HG03175 (cell line): ENCODE measurements at regions not wholly inside any gene's neighbourhood (a gene's known extent, or its start where the extent isn't known, plus 50 kb on each side); places are given as distances from the start of the nearest gene placed in this dataset.
"Not testable (repeated sequence)": the region's sequence is repeated elsewhere in the genome, so short reads cannot be mapped to it uniquely, and the experiment has no call there.

Experiments
- ATAC-seq: cut with Tn5 transposase; IDR thresholded peaks from one replicate; pipeline ENCODE4 v1.9.1; 2021; ENCODE audit warnings: mild to moderate bottlenecking, moderate library complexity; ENCODE audit not compliant: unreplicated experiment

DNA sequence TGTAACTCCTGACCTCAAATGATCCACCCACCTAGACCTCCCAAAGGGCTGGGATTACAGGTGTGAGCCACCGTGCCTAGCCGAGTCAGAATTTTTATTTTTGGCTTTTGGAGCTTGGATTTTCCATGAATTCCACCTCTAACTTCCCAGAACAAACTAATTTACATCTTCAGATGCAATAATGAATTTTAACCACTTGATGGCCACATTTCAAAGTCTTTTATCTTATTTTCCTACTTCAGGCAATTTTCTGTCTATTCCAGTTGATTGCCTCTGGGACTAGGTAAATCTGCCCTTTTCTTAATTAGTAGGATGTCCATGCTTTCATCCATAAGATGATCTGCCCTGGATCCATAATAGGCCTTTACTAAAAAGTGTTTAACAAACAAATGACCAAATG is 156.4 kb upstream of the ANKFN1 start:
- no peak for ATAC-seq

DNA sequence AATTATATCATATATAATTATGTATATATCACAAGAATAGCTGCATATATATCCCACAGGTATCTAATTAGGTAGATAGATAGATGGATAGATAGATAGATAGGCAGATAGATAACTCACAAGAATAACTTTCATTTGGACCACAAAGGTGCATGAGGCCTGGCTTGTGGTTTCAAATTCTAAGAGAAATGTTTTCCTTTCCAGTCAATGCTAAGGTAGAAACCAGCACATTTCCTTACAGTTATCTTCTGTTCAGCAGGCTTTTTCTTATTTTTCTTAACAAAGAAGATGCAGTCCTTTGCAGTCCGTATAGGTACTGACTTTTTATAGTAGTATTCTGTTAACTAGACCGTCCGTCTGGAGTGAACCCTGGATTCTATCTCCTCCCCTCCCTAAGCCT is 152.9 kb upstream of the ANKFN1 start:
- no peak for ATAC-seq

DNA sequence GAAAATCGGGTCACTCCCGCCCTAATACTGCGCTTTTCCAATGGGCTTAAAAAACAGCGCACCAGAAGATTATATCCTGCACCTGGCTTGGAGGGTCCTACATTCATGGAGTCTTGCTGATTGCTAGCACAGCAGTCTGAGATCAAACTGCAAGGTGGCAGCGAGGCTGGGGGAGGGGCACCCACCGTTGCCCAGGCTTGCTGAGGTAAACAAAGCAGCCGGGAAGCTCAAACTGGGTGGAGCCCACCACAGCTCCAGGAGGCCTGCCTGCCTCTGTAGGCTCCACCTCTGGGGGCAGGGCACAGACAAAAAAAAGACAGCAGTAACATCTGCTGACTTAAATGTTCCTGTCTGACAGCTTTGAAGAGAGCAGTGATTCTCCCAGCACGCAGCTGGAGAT is 150.6 kb upstream of the ANKFN1 start:
- not testable (repeated sequence) for ATAC-seq

DNA sequence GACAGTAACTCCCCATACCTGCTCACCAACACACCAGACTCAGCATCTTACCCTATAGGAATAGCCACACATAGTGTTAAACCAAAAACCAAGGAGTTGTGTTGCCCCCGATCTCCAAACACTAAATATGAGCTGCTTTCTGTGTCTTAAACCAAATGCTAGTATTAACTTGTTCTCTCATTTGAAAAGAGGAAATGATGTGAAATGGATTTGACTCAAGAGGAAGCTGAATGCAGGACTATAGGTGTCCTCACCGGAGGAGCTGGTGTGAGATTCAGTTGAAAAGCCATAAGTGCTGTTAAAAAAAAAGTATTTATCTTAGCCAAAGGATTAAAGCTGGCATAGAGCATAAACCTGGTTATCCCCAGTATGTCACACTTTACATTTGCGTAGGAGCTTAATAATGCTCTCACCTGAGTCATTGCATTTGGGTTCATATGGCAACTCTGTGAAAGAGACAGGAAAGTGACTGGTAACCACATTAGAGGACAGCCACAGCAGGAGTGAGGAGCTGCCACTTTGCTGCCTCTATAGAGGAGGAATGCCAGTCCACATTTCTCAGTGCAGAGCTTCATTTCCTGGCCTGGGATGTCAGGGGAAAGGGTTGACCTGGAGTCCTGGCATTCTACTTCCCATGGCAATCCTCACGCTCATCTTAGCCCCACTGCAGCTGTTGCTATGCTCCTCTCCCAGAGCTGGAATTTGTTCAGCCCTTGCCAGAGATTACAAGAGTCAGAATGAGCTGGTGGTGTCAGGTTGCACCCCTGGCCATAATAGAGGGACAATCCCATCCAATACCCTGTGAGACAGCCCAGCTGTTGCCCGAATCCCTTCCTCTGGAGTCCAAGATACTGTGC is 143.3 kb upstream of the ANKFN1 start:
- ATAC-seq: no peak

DNA sequence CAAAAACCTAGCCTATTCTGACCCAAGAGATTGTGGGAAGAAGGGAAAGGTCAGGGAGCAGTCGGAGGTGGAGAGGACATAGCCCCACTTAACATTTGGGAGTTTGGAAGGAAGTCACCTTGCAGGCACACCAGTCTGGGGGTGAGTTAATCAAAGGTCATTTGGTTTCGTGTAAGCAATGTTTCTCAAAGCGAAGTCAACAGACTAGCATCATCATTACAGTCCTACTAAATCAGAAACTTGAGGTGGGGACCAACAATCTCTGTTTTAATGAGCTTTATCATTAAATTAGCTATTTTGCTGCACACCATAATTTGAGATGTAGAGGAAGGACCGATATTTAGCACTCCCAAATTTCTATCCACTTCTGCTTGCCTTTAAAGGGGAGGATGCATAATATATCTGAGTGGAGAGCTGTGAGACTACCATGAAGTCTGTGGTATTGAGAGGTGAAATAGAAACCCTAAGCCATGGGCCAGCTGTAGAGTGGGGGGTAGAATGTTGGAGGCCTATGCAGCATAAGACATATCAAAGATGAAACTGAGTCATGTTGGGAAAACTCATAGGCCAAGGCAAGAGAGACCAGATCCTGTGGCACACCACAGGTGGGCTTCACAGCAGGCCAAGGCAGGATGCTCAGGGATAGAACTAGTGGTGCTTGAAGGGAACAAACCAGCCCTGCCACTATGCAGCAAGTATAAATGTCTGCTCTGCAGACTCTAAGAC is 141.7 kb upstream of the ANKFN1 start:
- no peak for ATAC-seq

DNA sequence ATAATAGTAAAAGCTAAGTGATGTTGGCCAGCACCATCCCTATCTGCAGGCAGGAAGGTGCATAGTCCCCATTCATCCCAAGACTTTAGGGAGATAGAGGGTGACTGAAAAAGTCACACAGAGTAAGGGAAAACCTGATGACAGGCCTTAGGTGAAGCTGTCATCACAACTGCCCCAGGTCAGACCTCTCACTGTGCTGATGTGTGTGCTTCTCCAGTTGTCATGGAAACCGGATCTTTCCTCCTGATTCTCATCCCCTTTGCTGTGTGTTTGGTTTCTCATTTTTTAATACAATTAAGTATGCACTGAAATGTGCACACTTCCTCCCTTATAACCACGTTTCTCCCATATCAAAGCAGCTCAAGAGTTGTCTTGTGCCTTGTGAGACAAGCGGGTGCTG is 135.1 kb upstream of the ANKFN1 start:
- ATAC-seq: no peak

DNA sequence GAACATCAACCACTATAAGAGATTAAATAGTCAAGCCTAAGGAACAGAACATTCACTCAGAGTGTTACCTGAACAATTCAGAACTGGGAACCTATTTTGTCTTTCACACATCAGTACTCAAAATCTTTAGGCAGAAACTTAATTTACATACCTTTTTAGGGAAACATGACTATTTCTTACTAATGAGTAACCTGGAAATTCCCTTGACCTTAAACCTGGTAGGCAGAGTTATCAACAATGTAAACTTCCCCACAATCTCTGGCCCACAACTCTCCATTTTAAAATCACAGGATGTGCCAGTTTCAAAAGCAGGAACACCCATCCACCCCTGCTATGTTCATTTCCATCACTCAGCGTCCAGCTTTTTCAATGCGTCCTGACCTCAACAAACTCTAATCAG is 132.9 kb upstream of the ANKFN1 start:
- no peak for ATAC-seq

DNA sequence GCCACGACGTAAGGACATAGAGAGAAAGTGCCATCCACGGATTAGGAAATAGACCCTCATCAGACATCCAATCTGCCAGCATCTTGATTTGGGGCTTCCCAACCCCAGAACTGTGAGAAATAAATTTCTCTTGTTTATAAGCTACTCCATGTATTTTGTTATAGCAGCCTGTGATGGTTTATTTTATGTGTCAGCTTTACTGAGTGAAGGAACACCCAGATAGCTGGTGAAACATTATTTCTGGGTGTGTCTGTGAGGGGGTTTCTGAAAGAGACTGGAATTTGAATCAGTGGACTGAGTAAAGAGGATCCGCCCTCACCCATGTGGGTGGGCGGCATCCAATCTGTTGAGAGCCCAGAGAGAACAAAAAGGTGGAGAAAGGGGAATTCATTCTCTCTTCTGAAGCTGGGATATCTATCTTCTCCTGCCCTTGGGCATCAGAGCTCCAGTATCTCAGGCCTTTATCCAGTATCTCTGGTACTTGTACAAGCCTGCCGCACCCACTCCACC is 131.5 kb upstream of the ANKFN1 start:
- no peak for ATAC-seq

DNA sequence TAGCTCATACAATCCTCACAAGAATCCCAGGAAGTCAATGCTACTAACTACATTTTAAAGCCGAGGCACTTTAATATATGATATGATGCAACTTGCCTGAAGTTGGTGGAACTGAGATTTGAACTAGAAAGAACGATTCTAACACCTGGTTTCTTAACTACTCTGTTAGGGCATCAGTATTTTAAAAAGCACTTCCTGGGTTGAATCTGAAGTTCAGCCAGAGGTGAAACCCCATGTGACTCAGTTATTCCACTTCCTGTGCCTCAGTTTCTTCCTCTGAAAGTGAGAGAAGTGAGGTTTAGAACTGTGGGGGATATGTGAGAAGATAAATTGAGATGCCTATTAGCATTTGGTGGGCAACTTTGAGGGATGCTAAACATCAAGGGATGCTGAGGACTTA is 129.4 kb upstream of the ANKFN1 start:
- peak; percentile 62 for ATAC-seq

DNA sequence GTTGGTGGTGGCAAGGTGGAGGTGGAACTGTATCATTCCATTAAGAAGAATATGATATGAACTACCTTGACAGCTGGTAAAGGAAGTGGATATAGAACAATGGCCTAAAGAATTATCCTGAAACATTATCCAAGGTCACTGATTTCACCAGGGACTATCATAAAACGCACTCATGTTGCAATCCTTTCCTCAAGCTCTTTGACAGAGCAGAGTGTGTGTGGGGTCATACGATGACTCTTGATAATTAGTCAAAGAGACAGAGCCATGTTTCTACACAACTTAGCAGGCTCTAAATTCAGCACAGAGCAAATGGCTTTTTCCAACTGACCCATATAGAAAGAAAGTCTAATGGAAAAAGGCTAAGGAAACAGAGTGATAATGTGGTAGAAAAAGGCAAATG is 126.4 kb upstream of the ANKFN1 start:
- no peak for ATAC-seq

DNA sequence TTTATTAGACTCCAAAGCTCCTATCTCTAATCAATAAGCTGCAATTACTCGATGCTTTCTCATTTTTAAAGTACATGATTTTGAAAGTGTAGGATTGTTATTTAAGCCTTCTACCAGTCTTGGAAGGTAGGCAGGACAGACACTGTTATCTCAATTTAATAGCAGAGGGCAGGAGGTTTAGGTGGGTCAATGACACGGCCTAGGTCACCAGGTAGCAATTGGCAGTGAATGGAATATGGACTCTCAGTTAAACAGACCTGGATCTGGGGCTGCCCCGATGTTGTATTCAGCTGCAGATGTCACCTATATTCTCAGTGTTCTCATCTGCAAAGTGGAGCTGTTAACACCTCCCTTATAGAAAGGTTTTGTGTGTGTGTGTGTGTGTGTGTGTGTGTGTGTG is 124.4 kb upstream of the ANKFN1 start:
- no peak for ATAC-seq

DNA sequence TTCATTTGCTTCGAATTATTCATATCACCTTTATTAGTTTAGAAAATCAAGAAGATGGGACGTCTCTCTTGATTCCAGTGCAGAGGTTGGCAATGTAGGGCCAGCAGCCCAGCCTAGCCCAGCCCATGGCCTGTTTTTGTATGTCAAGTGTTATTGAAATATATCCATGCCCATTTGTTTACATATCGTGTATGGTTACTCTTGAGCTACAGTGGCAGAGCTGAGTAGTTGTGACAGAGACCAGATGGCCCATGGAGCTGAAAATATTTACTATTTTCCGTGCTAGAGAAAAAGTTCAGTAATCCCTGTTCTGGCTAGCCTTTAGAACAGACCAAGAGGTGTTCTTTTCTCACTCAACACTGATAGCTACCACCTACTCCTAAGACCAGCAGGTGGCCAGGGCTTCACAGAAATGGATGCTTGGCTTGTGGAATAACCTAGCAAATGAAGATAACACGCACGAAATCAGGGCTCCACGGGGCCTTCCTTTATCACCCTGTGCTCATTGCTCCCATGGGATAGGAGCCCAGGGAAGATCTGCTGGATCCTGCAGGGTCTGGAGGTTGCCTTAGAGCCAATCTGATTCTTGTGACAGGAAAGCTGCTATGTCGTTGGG is 123.2 kb upstream of the ANKFN1 start:
- ATAC-seq: no peak

DNA sequence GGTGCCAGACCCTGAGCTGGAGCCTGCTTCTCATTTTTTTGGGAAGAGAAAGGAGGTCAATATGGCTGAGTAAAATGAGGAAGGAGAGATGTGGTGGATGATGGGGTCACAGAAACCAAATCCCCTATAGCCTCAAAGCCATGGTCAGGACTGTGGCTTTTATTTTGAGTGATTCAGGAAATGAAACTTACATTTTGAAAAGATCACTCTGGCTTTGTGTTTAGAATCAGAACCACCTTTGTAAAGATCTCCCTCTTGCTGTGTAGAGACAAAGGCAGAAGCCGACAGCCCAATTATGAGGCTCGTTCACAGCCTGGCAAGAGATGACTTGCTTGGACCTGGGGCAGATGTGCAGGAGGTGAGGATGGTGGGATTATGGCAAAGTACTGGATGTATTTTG is 121.6 kb upstream of the ANKFN1 start:
- ATAC-seq: no peak

DNA sequence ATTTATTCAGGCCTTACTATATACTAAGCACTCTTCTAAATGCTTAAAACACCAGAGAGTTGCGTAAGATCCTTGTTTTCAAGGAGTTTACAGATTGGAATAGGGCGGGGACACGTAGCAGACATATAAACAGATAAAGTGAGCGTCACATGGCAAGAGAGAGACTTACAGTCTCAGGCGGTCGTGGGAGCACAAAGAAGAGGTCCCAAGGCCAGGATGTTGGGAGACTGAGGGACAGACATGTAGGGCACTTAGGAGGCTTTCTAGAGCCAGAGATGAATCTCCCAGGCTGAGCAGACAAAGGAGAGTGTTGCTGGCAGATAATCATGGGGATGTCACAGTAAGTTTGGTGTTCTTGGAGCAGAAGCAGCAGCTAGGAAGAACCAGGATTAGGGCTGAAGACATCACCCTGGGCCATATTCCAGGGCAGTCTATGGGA is 119.1 kb upstream of the ANKFN1 start:
- no peak for ATAC-seq

DNA sequence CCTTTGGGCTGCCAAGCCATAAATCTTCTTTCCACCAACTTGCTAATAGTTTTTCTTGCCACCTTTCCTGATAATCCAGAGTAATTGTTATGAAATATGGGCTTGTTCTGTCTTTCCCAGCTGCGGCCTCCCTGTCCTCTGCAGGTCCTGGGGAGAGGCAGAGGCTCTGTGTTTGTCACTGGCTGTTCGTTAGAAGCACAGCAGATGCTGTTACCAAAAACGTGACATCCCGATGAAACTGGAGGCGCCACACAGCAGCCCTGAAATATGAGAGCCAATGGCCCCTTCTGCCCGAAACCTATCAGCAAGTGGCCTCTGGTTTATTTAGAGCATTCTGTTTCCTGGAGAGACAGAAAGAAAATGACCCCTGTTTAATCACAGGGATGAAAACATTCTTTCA is 115.1 kb upstream of the ANKFN1 start:
- ATAC-seq: no peak

DNA sequence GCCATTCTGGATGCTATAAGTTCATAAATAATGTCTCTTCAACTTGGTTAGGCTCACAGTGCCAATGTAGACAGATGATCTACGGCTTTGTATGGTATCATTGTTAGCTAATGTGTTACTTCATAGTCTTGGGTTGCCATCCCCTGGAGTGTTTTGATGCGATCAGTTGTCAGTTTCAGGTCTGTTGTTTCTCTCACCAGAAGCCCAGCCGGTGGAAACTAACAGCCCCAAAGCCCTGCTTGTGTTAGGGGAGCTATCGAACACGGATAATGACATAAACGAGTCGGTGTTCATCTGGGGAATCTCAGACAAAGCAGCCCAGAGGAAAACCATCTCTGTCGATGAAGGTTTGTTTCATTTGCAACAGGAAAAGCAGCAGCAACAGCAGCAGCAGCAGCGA is 107.4 kb upstream of the ANKFN1 start:
- no peak for ATAC-seq

DNA sequence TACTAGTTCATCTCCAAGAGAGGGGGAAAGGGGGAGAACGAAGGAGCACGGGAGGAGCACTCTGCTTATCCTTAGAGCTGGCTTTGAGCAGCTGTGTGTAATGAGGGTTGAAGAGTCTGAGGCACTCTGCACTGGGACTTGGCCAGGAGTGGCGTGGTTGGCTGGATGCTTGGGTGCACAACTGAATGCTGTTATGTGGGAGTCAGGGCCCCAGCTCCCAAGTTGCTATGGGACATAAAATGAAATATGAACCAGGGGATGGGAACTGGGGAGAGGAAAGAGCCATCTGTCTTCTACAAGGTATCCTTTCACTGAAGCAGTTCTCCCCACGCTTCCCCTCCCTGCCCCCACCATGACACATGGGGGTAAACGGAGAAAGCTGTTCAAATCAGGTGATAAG is 105.9 kb upstream of the ANKFN1 start:
- ATAC-seq: no peak

DNA sequence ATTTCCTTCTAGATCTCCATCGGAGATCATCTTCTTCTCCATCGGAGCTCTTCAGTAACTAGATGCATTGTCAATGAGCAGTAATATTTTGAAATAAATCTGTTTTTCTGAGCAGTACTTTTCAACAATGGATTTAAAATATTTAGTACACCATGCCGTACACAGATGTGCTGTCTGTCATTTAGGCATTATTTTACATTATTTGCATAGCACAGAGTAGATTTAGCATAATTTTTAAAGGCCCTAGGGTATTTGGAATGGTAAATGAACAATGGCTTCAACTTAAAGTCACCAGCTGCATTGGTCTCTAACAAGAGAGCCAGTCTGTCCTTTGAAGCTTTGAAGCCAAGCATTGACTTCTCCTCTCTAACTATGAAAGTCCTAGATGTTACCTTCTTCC is 95.4 kb upstream of the ANKFN1 start:
- ATAC-seq: no peak

DNA sequence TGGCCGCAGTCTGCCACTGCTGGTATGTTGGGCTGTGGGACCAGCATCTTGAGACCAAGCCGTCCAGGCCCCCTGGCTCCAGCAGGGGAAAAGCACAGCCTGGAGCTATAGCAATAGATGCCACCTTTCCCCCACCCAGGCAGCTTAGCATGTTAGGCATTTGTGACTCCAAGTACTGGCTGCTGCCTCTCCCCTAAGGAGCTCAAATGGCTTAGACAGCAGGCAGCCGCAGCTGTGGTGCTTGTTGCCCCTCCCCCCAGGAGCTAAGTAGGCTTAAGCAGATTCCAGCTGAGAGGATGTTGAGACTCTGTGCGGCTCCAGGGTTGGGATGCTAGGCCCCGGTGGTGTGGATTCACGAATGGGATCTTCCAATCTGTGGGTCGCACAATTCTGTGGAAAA is 88.8 kb upstream of the ANKFN1 start:
- ATAC-seq: no peak

DNA sequence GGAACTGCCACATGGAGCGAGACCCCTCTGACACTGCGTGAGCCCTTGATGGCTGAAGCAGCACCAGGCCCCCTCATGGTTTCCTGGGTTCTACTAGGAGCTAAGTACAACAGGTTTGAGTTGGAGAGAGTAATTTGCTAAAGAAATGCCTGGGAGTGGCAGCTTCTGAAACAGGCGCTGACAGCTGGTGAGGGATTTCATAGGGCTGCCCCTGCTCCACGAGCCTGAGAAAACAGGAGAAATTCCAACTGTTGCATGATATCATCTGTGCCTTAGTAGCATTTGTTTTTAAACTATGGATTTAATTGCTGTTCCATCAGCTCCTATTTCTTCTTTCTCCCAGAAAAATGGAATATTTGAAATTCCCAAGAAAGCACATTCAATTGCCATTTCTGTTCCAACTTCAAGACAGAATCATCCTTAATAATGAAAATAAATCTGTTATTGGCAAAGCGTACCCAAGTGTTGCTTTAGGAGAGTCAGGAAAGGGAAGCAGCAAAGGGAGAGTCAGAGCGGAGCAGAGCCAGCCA is 78.8 kb upstream of the ANKFN1 start:
- no peak for ATAC-seq

DNA sequence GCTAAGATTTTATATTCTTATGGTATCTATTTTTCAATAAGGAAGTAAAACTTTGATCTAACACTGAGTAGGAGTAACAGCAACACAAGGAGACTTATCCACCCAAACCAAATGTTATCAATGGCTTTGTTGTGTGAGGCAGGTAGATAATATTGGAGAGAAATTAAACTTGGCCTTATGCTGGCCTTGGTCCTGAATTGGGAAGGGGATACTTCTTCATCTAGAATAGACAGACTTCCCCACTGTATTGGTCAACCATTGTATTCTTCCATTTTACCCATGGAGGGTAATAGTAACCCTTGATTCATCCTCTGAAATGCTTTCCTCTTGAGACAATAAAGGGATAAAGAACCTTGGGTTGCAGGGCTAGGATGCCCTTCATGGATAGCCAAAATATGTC is 76.3 kb upstream of the ANKFN1 start:
- ATAC-seq: no peak

DNA sequence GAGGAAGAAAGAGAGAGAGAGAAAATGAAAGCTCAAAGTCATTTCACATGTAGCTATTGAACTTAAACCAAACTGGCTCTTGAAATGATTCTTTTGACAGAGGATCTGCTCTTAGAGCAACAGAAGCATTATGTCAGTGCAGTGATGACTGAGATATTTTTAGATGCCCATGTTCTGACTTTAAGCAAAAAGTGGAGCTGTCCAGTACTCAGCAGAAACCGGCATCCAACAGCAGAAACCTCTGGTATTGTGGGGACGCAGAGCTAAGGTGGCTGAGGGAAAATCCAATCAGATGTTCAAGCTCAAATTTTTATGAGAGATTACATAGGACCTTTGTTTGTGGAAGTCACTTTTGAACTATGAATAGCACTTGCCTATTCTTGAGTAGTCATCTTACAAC is 69.8 kb upstream of the ANKFN1 start:
- ATAC-seq: no peak
